HEK293 (cell line): ENCODE measurements at regions not wholly inside any gene's neighbourhood (a gene's known extent, or its start where the extent isn't known, plus 50 kb on each side); places are given as distances from the start of the nearest gene placed in this dataset.
"Not testable (repeated sequence)": the region's sequence is repeated elsewhere in the genome, so short reads cannot be mapped to it uniquely, and the experiment has no call there.

Source experiments
- CTCF ChIA-PET: fragments of 350-600 bp; formaldehyde crosslinking; extraction: SDS; loops from one replicate; lab custom pipeline; 2021; ENCODE audit warnings: antibody characterized with exemption; lab: Yijun Ruan, JAX
- POLR2A ChIA-PET: fragments of 300-600 bp; formaldehyde crosslinking; extraction: SDS; loops from one replicate; lab custom pipeline; 2020; ENCODE audit warnings: antibody characterized with exemption, inconsistent platforms; lab: Yijun Ruan, JAX
- H3K27ac ChIP-seq: fragments of 200-500 bp; sonication (Bioruptor generic); 2 replicates; pipeline ENCODE4 v1.5.1; 2014; ENCODE audit warnings: low read depth, low read length, control low read depth, inconsistent platforms; ENCODE audit errors: extremely low read depth
- H3K36me3 ChIP-seq, 2 experiments: fragments of 200-500 bp in 1 of 2; sonication (Bioruptor generic) in 1 of 2; 1 replicate in 1 of 2; 2 replicates in 1 of 2; pipeline ENCODE4 v1.5.1; 2014 to 2017; ENCODE audit warnings: inconsistent platforms in 2 of 2, low read length in 2 of 2; ENCODE audit not compliant: control insufficient read depth in 2 of 2, insufficient read depth in 1 of 2
- H3K4me1 ChIP-seq: fragments of 200-500 bp; sonication (Bioruptor generic); 2 replicates; pipeline ENCODE4 v1.5.1; 2014; ENCODE audit warnings: mild to moderate bottlenecking, low read length, inconsistent platforms; ENCODE audit not compliant: control insufficient read depth, insufficient read depth
- H3K4me3 ChIP-seq: 2 replicates; pipeline ENCODE4 v1.5.1; 2011; ENCODE audit warnings: low read depth, mild to moderate bottlenecking, control low read depth, low read length, moderate library complexity
- H3K9me3 ChIP-seq: fragments of 200-500 bp; sonication (Bioruptor generic); 2 replicates; pipeline ENCODE4 v1.5.1; 2014; ENCODE audit warnings: low read depth, low read length, inconsistent platforms; ENCODE audit not compliant: control insufficient read depth, insufficient read depth
- FEZF1 ChIP-seq: fragments of 450-650 bp; formaldehyde crosslinking; IDR thresholded peaks from 2 replicates; pipeline ENCODE4 v1.5.1; 2016; ENCODE audit warnings: missing biosample characterization, missing genetic modification characterization
- KLF8 ChIP-seq: fragments of 450-650 bp; formaldehyde crosslinking; IDR thresholded peaks from 2 replicates; pipeline ENCODE4 v1.5.1; 2016; ENCODE audit warnings: missing biosample characterization, missing genetic modification characterization
- KLF9 ChIP-seq: fragments of 450-650 bp; formaldehyde crosslinking; IDR thresholded peaks from 2 replicates; pipeline ENCODE4 v1.5.1; 2016; ENCODE audit warnings: missing biosample characterization, missing genetic modification characterization, low read depth
- ZIC2 ChIP-seq: fragments of 450-650 bp; formaldehyde crosslinking; IDR thresholded peaks from 2 replicates; pipeline ENCODE4 v1.5.1; 2016; ENCODE audit warnings: missing biosample characterization, missing genetic modification characterization
- ZNF18 ChIP-seq: fragments of 450-650 bp; formaldehyde crosslinking; IDR thresholded peaks from 2 replicates; pipeline ENCODE4 v1.5.1; 2016; ENCODE audit warnings: missing biosample characterization, missing genetic modification characterization
- ZNF202 ChIP-seq: fragments of 450-650 bp; formaldehyde crosslinking; IDR thresholded peaks from 2 replicates; pipeline ENCODE4 v1.5.1; 2016; ENCODE audit warnings: missing biosample characterization, missing genetic modification characterization, borderline replicate concordance
- ZNF266 ChIP-seq: fragments of 450-650 bp; formaldehyde crosslinking; IDR thresholded peaks from 2 replicates; pipeline ENCODE4 v1.5.1; 2016; ENCODE audit warnings: missing biosample characterization, missing genetic modification characterization, low read depth
- ZNF274 ChIP-seq, 2 experiments: fragments of 200-500 bp in 1 of 2; fragments of 450-650 bp in 1 of 2; sonication (Bioruptor generic) in 1 of 2; formaldehyde crosslinking in 1 of 2; IDR thresholded peaks; 2 replicates each; pipeline versions ENCODE4 v1.5.1 to v1.6.1; 2014 to 2016; ENCODE audit warnings: borderline replicate concordance in 1 of 2, inconsistent platforms in 1 of 2, low read length in 1 of 2, missing biosample characterization in 1 of 2, missing genetic modification characterization in 1 of 2
- ZNF354C ChIP-seq: fragments of 450-650 bp; formaldehyde crosslinking; IDR thresholded peaks from 2 replicates; pipeline ENCODE4 v1.5.1; 2016; ENCODE audit warnings: missing biosample characterization, missing genetic modification characterization, low read depth, borderline replicate concordance
- ZNF514 ChIP-seq: fragments of 450-650 bp; formaldehyde crosslinking; IDR thresholded peaks from 2 replicates; pipeline ENCODE4 v1.5.1; 2016; ENCODE audit warnings: missing biosample characterization, missing genetic modification characterization
- ZNF600 ChIP-seq: fragments of 450-650 bp; formaldehyde crosslinking; IDR thresholded peaks from 2 replicates; pipeline ENCODE4 v1.5.1; 2016; ENCODE audit warnings: missing biosample characterization, missing genetic modification characterization
- ZNF610 ChIP-seq: fragments of 450-650 bp; formaldehyde crosslinking; IDR thresholded peaks from 2 replicates; pipeline ENCODE4 v1.5.1; 2016; ENCODE audit warnings: missing biosample characterization, missing genetic modification characterization, borderline replicate concordance
- ZNF658 ChIP-seq: fragments of 450-650 bp; formaldehyde crosslinking; IDR thresholded peaks from 2 replicates; pipeline ENCODE4; 2016; ENCODE audit warnings: missing biosample characterization, missing genetic modification characterization
- ZNF670 ChIP-seq: fragments of 450-650 bp; formaldehyde crosslinking; IDR thresholded peaks from 2 replicates; pipeline ENCODE4 v1.5.1; 2016; ENCODE audit warnings: missing biosample characterization, missing genetic modification characterization, low read depth
- TF ChIP-seq, protein P1 (sequence below): fragments of 450-650 bp; formaldehyde crosslinking; IDR thresholded peaks from 2 replicates; pipeline ENCODE4 v1.5.1; 2016; ENCODE audit warnings: missing biosample characterization, missing genetic modification characterization

GRCh38 chr3:156059950-156060501, 60.4 kb upstream of the KCNAB1 start (continued):
- TF ChIP-seq ZNF670 (tag by site-specific recombination) (no peak), ZNF202 (tag by site-specific recombination) (no peak), ZNF600 (tag by site-specific recombination) (no peak), ZNF266 (tag by site-specific recombination) (no peak), FEZF1 (tag by site-specific recombination) (no peak), ZNF354C (tag by site-specific recombination) (no peak), ZNF514 (tag by site-specific recombination) (no peak), ZNF658 (tag by site-specific recombination) (no peak), ZNF18 (tag by site-specific recombination) (no peak), ZNF274 (IDR thresholded peaks at IDR 0.05; ENCODE audit: low read length) (no peak), ZNF274 (tag by site-specific recombination; IDR thresholded peaks at IDR 0.05; ENCODE audit: borderline replicate concordance) (no peak), KLF9 (tag by site-specific recombination) (no peak), ZIC2 (no peak), KLF8 (no peak)
- TF ChIP-seq, protein P1, sequence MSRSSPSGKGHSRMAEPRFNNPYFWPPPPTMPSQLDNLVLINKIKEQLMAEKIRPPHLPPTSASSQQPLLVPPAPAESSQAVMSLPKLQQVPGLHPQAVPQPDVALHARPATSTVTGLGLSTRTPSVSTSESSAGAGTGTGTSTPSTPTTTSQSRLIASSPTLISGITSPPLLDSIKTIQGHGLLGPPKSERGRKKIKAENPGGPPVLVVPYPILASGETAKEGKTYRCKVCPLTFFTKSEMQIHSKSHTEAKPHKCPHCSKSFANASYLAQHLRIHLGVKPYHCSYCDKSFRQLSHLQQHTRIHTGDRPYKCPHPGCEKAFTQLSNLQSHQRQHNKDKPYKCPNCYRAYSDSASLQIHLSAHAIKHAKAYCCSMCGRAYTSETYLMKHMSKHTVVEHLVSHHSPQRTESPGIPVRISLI (tag by site-specific recombination) = no peak

DNA sequence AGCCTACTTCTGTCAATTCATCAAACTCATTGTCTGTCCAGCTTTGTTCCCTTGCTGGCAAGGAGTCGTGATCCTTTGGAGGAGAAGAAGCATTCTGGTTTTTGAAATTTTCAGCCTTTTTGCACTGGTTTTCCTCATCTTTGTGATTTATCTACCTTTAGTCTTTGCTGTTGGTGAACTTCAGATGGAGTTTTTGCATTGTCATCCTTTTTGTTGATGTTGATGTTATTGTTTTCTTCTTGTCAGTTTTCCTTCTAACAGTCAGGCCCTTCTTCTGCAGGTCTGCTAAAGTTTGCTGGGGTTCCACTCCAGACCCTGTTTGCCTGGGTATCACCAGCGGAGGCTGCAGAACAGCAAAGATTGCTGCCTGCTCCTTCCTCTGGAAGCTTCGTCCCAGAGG, 52.2 kb upstream of the KCNAB1 start:
- H3K4me3 ChIP-seq, H3K27ac ChIP-seq, H3K36me3 ChIP-seq, H3K4me1 ChIP-seq, POLR2A ChIA-PET, H3K9me3 ChIP-seq: not testable (repeated sequence)
- CTCF ChIA-PET = interaction anchor here (0.6 to 0.8 kb wide), 2 partner anchors 12 to 70 kb away, joined by 3 read pairs; no protein-coding TSS in a partner anchor

DNA sequence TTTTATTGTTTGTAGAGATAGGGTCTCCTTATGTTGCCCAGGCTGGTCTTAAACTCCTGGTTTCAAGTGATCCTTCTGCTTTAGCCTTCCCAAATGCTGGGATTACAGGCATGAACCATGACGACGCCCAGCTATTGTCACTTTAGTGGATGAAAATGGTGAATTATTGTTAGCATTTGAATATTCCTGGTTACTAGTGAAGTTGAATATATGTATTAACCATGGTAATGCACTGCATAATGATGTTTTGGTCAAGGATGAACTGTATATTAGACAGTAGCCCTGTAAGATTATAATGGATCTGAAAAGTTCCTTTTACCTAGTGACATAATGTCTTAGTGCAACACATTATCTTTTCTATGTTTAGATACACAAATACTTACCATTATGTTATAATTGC, 50.4 kb upstream of the KCNAB1 start:
- H3K9me3 ChIP-seq = no peaks in the 10 kb centered on the region
- no peaks in the 10 kb centered on the region for H3K4me1 ChIP-seq
- TF ChIP-seq ZNF610 (tag by site-specific recombination) = no peak
- H3K4me3 ChIP-seq = no peak overlapping the region
- no peak overlapping the region for H3K27ac ChIP-seq
- no peaks in the 10 kb centered on the region for H3K36me3 ChIP-seq
- CTCF ChIA-PET = no interaction called here
- POLR2A ChIA-PET = no interaction called here
